Adrenal gland (tissue), 9 donors: ENCODE measurements at regions not wholly inside any gene's neighbourhood (a gene's known extent, or its start where the extent isn't known, plus 50 kb on each side); places are given as distances from the start of the nearest gene placed in this dataset.
A peak's percentile ranks its signal among the peaks of the same experiment; 100 is the strongest.

Source experiments
- DNase-seq, 7 donors: peaks; one replicate each; pipeline ENCODE4 v3.0.0-alpha.2; 2019 to 2020
- H3K27ac ChIP-seq, 5 donors: fragments of 200-600 bp; sonication (generic) in 4 of 5; 1 replicate in 3 of 5; 2 replicates in 2 of 5; pipeline versions ENCODE4 v1.5.1 to v1.8.0; 2016 to 2020; ENCODE audit warnings: mild to moderate bottlenecking in 1 of 5
- H3K27me3 ChIP-seq: fragments of 200-600 bp; 2 replicates; pipeline ENCODE4 v1.8.0; 2021
- H3K36me3 ChIP-seq, 2 donors: fragments of 200-600 bp; replicated peaks in 1 of 2; 1 replicate in 1 of 2; 2 replicates in 1 of 2; pipeline versions ENCODE4 v1.5.1 to v1.8.0; 2018 to 2022
- H3K4me1 ChIP-seq, 2 donors: fragments of 200-600 bp; replicated peaks in 1 of 2; 1 replicate in 1 of 2; 2 replicates in 1 of 2; pipeline versions ENCODE4 v1.5.1 to v1.8.0; 2018 to 2021
- H3K4me3 ChIP-seq, 4 donors: fragments of 200-600 bp; sonication (generic) in 3 of 4; one replicate each; pipeline ENCODE4 v1.5.1; 2016 to 2018
- H3K9me3 ChIP-seq, 3 donors: fragments of 200-600 bp; sonication (generic) in 1 of 3; replicated peaks in 1 of 3; 1 replicate in 2 of 3; 2 replicates in 1 of 3; pipeline versions ENCODE4 v1.5.1 to v1.8.0; 2016 to 2021
- POLR2A ChIP-seq, 2 donors: fragments of 450-650 bp; IDR thresholded peaks; one replicate each; pipeline ENCODE4 v1.6.1; 2017; ENCODE audit warnings: antibody characterized with exemption in 2 of 2, mild to moderate bottlenecking in 2 of 2, moderate library complexity in 1 of 2
- WGBS, 4 donors: extraction: QIAGEN DNeasy Blood & Tissue Kit in 2 of 4; methylation state at CpG; one replicate each; pipeline versions ENCODE4 v1.1.5 to v1.1.7; 2013 to 2017; 5-methylcytosine and 5-hydroxymethylcytosine counted together
- intact Hi-C, 2 donors: fragments of 100-400 bp; cut with DNase I; formaldehyde crosslinking; loops; one replicate each; pipeline versions ENCODE4 v1.14.1 to v1.15.0; 2022 to 2023
- TF ChIP-seq, protein P1 (sequence below), 6 experiments: fragments of 450-650 bp in 4 of 6; fragments of 200-600 bp in 2 of 6; sonication (generic) in 1 of 6; IDR thresholded peaks; 1 replicate in 5 of 6; 2 replicates in 1 of 6; pipeline versions ENCODE4 v1.5.1 to v1.8.0; 2016 to 2021; ENCODE audit warnings: antibody characterized with exemption in 6 of 6, mild to moderate bottlenecking in 2 of 6, moderate library complexity in 1 of 6
- donor health status: healthy with polysubstance abuse.
- donor health status: Bipolar disorder and iron deficiency.
- donor health status: DM: yes; HTN: yes; CAD: no.
- donor health status: DM: no; HTN: no; CAD: no.
- donor health status: DM: no; HTN: no; CAD: no.

DNA sequence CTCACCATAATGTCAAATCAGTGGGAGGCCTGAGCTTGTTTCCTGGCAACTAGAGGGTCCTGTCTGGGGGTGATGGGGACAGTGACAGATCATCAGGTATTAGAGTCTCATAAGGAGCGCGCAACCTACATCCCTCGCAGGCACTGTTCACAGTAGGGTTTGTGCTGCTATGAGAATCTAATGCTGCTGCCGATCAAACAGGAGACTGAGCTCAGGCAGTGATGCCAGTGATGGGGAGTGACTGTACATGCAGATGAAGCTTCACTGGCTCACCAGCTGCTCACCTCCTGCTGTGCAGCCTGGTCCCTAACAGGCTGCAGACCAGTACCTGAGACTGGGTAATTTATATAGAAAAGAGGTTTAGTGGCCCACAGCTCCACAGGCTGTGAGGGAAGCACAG lies 147.3 kb downstream of the TTLL2 start:
- no peaks in the 10 kb centered on the region for H3K4me1 ChIP-seq
- no peaks in the 10 kb centered on the region for H3K9me3 ChIP-seq
- no peaks in the 10 kb centered on the region for H3K27me3 ChIP-seq
- no peak overlapping the region for H3K4me3 ChIP-seq
- no peaks in the 10 kb centered on the region for H3K36me3 ChIP-seq
- TF ChIP-seq POLR2A (IDR thresholded peaks at IDR 0.05), result no peak
- TF ChIP-seq, protein P1, sequence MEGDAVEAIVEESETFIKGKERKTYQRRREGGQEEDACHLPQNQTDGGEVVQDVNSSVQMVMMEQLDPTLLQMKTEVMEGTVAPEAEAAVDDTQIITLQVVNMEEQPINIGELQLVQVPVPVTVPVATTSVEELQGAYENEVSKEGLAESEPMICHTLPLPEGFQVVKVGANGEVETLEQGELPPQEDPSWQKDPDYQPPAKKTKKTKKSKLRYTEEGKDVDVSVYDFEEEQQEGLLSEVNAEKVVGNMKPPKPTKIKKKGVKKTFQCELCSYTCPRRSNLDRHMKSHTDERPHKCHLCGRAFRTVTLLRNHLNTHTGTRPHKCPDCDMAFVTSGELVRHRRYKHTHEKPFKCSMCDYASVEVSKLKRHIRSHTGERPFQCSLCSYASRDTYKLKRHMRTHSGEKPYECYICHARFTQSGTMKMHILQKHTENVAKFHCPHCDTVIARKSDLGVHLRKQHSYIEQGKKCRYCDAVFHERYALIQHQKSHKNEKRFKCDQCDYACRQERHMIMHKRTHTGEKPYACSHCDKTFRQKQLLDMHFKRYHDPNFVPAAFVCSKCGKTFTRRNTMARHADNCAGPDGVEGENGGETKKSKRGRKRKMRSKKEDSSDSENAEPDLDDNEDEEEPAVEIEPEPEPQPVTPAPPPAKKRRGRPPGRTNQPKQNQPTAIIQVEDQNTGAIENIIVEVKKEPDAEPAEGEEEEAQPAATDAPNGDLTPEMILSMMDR (IDR thresholded peaks at IDR 0.05), result no peak
- no peak overlapping the region for H3K27ac ChIP-seq
- intact Hi-C loops, result loop anchor here in 1 of 2 donors (10.0 kb wide), 1 partner anchor 423 kb away; no protein-coding TSS in a partner anchor
- 66 to 100% (median 97%) methylated on average over 4 of the region's 4 CpGs for WGBS, 4 donors
- no peak for DNase-seq

DNA sequence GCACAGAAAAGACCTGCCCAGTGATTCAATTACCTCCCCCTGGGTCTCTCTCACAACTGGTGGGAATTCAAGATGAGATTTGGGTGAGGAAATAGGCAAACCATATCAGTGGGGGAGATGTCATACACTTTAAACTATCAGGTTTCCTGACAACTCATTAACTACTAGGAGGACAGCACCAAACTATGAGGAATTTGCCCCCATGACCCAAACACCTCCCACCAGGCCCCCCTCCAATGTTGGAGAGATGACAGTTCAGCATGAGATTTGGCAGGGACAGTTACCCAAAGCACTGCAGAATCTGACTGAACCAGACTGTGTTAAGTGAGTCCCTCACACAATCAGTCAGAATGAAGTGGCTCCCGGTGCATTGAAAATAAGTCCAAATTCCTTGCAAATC lies 148.0 kb downstream of the TTLL2 start:
- H3K4me1 ChIP-seq, result no peaks in the 10 kb centered on the region
- intact Hi-C loops, result loop anchor here in 1 of 2 donors (10.0 kb wide), 1 partner anchor 422 kb away; no protein-coding TSS in a partner anchor

DNA sequence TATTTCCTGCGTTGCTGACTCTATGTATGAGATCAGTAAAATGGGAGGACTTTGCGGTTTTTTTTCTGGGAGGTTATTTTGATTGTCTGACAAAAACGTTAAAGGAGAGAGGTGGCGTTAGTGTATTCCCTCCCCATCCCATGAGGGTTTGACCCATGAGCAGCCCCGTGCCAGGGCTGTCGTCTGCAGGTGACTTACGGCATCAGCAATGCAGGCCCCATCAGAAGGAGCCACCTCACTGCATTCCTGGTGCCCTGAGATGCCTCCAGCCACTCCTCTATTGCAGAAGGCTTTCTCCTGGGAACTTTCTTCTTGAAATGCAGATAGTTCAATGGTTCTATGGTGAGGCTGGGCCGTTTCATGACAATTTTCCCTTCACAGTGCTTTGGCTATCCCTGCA lies 149.3 kb downstream of the TTLL2 start:
- TF ChIP-seq POLR2A (IDR thresholded peaks at IDR 0.05), result no peak
- TF ChIP-seq, protein P1 (IDR thresholded peaks at IDR 0.05), result no peak
- Histone ChIP-seq H3K9me3 (no peaks in the 10 kb centered on the region), H3K4me3 (no peak overlapping the region), H3K4me1 (no peaks in the 10 kb centered on the region), H3K27me3 (no peaks in the 10 kb centered on the region), H3K36me3 (no peaks in the 10 kb centered on the region), H3K27ac (no peak overlapping the region)
- intact Hi-C loops, result loop anchor here in 1 of 2 donors (10.0 kb wide), 1 partner anchor 421 kb away; no protein-coding TSS in a partner anchor
- DNase-seq, result no peak
- WGBS, 4 donors, result 74 to 88% (median 83%) methylated on average over 8 of the region's 8 CpGs

More for the DNA sequence above, 148.0 kb downstream of the TTLL2 start:
- 79 to 94% (median 86%) methylated on average over 1 of the region's 1 CpG for WGBS, 4 donors
- Histone ChIP-seq H3K9me3 (no peaks in the 10 kb centered on the region), H3K27ac (no peak overlapping the region), H3K4me3 (no peak overlapping the region), H3K27me3 (no peaks in the 10 kb centered on the region), H3K36me3 (no peaks in the 10 kb centered on the region)
- no peak for DNase-seq
- TF ChIP-seq POLR2A (IDR thresholded peaks at IDR 0.05), result no peak
- TF ChIP-seq, protein P1 (IDR thresholded peaks at IDR 0.05), result no peak

DNA sequence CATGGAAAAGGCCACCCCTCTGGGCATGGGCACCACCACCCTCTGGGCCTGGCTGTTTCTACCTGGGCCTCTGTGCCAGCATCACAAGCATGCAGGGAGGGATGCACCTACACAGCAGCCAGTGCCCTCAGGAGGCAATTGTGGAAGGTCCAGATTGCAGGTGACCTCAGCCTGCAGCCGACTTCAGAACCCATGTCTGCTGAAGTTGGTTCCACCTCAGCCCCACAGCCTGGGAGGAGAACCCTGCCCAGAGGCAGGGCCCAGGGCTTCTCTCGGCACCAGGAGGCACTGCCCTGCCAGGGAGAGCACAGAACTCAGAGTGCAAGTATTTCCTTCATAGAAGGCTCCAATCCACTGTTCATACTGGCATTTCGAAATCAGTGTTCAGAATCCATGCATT lies 149.8 kb downstream of the TTLL2 start:
- Histone ChIP-seq H3K27ac (no peak overlapping the region), H3K9me3 (no peaks in the 10 kb centered on the region), H3K36me3 (no peaks in the 10 kb centered on the region), H3K4me3 (no peak overlapping the region), H3K27me3 (no peaks in the 10 kb centered on the region), H3K4me1 (no peaks in the 10 kb centered on the region)
- peak in 1 of 7 donors; percentile 13 for DNase-seq
- 59 to 87% (median 76%) methylated on average over 2 to 3 of the region's 3 CpGs for WGBS, 4 donors
- TF ChIP-seq, protein P1 (IDR thresholded peaks at IDR 0.05), result no peak
- no peak for TF ChIP-seq POLR2A (IDR thresholded peaks at IDR 0.05)
- intact Hi-C loops, result loop anchor here in 1 of 2 donors (10.0 kb wide), 1 partner anchor 420 kb away; no protein-coding TSS in a partner anchor
